ENCODE measurements at regions not wholly inside any gene's neighbourhood (a gene's known extent, or its start where the extent isn't known, plus 50 kb on each side); places are given as distances from the start of the nearest gene placed in this dataset.

DNA sequence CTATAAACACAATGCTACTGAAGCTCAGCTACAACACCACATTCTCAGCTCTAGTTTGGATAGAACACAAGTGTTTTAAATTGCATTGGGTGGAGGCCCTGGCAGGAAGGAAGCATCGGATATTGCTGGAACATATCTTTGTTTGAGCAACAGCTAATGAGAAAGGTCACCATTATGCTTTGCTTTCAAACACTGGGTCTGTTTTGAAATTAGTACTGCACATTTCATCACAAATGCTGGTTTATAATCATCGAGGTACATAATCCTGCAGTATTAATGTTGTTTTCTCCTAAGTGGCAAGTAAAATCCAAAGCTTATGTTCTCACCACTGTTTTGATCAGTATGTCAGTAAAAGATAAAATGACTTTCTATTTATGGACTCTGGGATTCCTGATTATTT is 61.5 kb upstream of the ARHGAP29 start (continued):
- TF ChIP-seq PHF5A (CRISPR knock-in tag; IDR thresholded peaks at IDR 0.05; ENCODE audit: low read depth, unreplicated experiment) (no peak), NFE2 (CRISPR knock-in tag; IDR thresholded peaks at IDR 0.05) (no peak), ZNF614 (CRISPR knock-in tag; IDR thresholded peaks at IDR 0.05; ENCODE audit: borderline replicate concordance) (peak; percentile 35; the same call in 1 of the 2 replicates), MIXL1 (CRISPR knock-in tag; IDR thresholded peaks at IDR 0.05) (peak; percentile 47; the same call in 1 of the 2 replicates), HMG20A (CRISPR knock-in tag; IDR thresholded peaks at IDR 0.05; ENCODE audit: borderline replicate concordance) (no peak; the same call in 1 of the 2 replicates), ZNF33A (CRISPR knock-in tag; IDR thresholded peaks at IDR 0.05; ENCODE audit: borderline replicate concordance) (no peak), LCORL (IDR thresholded peaks at IDR 0.05) (no peak), LCORL (CRISPR knock-in tag; IDR thresholded peaks at IDR 0.05) (no peak), FOXO1 (CRISPR knock-in tag; IDR thresholded peaks at IDR 0.05) (no peak), ZNF224 (CRISPR knock-in tag; IDR thresholded peaks at IDR 0.05) (no peak), KAT8 (CRISPR knock-in tag; IDR thresholded peaks at IDR 0.05) (0 out of 2 replicates have a peak, but pooled peaks have one; percentile 38), ELF3 (CRISPR knock-in tag; IDR thresholded peaks at IDR 0.05) (peak; percentile 64), ISL2 (CRISPR knock-in tag; IDR thresholded peaks at IDR 0.05) (no peak), ZMYM3 (CRISPR knock-in tag; IDR thresholded peaks at IDR 0.05) (no peak), FOSL2 (CRISPR knock-in tag; IDR thresholded peaks at IDR 0.05) (peak; percentile 29; the same call in 1 of the 2 replicates), ZNF101 (CRISPR knock-in tag; IDR thresholded peaks at IDR 0.05; ENCODE audit: borderline replicate concordance, low read depth) (no peak), ZNF589 (CRISPR knock-in tag; conservative IDR thresholded peaks at IDR 0.05) (no peak), NFRKB (IDR thresholded peaks at IDR 0.05) (no peak), CREB1 (IDR thresholded peaks at IDR 0.05) (no peak), CREB1 (CRISPR knock-in tag; IDR thresholded peaks at IDR 0.05) (no peak), ZNF543 (CRISPR knock-in tag; IDR thresholded peaks at IDR 0.05) (no peak), KDM5B (CRISPR knock-in tag; IDR thresholded peaks at IDR 0.05; ENCODE audit: borderline replicate concordance) (no peak), ZNF788 (CRISPR knock-in tag; IDR thresholded peaks at IDR 0.05; ENCODE audit: borderline replicate concordance) (no peak), MTA1 (CRISPR knock-in tag; IDR thresholded peaks at IDR 0.05; ENCODE audit: borderline replicate concordance) (no peak)
- TF ChIP-seq, protein P1, sequence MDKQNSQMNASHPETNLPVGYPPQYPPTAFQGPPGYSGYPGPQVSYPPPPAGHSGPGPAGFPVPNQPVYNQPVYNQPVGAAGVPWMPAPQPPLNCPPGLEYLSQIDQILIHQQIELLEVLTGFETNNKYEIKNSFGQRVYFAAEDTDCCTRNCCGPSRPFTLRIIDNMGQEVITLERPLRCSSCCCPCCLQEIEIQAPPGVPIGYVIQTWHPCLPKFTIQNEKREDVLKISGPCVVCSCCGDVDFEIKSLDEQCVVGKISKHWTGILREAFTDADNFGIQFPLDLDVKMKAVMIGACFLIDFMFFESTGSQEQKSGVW (CRISPR knock-in tag; IDR thresholded peaks at IDR 0.05; ENCODE audit: borderline replicate concordance) = no peak
- TF ChIP-seq, protein P2, sequence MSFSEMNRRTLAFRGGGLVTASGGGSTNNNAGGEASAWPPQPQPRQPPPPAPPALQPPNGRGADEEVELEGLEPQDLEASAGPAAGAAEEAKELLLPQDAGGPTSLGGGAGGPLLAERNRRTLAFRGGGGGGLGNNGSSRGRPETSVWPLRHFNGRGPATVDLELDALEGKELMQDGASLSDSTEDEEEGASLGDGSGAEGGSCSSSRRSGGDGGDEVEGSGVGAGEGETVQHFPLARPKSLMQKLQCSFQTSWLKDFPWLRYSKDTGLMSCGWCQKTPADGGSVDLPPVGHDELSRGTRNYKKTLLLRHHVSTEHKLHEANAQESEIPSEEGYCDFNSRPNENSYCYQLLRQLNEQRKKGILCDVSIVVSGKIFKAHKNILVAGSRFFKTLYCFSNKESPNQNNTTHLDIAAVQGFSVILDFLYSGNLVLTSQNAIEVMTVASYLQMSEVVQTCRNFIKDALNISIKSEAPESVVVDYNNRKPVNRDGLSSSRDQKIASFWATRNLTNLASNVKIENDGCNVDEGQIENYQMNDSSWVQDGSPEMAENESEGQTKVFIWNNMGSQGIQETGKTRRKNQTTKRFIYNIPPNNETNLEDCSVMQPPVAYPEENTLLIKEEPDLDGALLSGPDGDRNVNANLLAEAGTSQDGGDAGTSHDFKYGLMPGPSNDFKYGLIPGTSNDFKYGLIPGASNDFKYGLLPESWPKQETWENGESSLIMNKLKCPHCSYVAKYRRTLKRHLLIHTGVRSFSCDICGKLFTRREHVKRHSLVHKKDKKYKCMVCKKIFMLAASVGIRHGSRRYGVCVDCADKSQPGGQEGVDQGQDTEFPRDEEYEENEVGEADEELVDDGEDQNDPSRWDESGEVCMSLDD (CRISPR knock-in tag; IDR thresholded peaks at IDR 0.05; ENCODE audit: borderline replicate concordance) = no peak
- TF ChIP-seq, protein P3, sequence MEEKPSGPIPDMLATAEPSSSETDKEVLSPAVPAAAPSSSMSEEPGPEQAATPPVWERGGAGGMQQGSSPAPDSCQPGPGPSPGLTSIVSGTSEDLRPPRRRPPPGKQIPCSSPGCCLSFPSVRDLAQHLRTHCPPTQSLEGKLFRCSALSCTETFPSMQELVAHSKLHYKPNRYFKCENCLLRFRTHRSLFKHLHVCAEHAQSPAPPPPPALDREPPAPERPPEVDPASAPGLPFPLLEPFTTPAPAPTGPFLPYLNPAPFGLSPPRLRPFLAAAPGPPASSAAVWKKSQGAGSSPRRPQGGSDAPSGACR (CRISPR knock-in tag; IDR thresholded peaks at IDR 0.05) = no peak
- TF ChIP-seq, protein P4, sequence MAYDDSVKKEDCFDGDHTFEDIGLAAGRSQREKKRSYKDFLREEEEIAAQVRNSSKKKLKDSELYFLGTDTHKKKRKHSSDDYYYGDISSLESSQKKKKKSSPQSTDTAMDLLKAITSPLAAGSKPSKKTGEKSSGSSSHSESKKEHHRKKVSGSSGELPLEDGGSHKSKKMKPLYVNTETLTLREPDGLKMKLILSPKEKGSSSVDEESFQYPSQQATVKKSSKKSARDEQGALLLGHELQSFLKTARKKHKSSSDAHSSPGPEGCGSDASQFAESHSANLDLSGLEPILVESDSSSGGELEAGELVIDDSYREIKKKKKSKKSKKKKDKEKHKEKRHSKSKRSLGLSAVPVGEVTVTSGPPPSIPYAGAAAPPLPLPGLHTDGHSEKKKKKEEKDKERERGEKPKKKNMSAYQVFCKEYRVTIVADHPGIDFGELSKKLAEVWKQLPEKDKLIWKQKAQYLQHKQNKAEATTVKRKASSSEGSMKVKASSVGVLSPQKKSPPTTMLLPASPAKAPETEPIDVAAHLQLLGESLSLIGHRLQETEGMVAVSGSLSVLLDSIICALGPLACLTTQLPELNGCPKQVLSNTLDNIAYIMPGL (CRISPR knock-in tag; IDR thresholded peaks at IDR 0.05; ENCODE audit: borderline replicate concordance in 1 of 2, low read depth in 1 of 2) = no peak

Measured in HepG2 (cell line).